Smooth muscle cell (in vitro differentiated cells): ENCODE measurements at regions not wholly inside any gene's neighbourhood (a gene's known extent, or its start where the extent isn't known, plus 50 kb on each side); places are given as distances from the start of the nearest gene placed in this dataset.
A peak's percentile ranks its signal among the peaks of the same experiment; 100 is the strongest.

ENCODE experiments used
- DNase-seq: peaks from one replicate; lab custom pipeline; 2025; ENCODE audit not compliant: unreplicated experiment; lab: John Stamatoyannopoulos, UW
- H2AFZ ChIP-seq: fragments of 200-600 bp; sonication (generic); 2 replicates; pipeline ENCODE4 v1.6.0; 2016; ENCODE audit warnings: antibody characterized with exemption, low read depth, mild to moderate bottlenecking
- H3F3A ChIP-seq: fragments of 200-600 bp; sonication (generic); 2 replicates; pipeline ENCODE4 v1.6.0; 2017; ENCODE audit warnings: antibody characterized with exemption, low read depth
- H3K27ac ChIP-seq: fragments of 200-600 bp; sonication (generic); 2 replicates; pipeline ENCODE4 v1.5.1; 2016; ENCODE audit warnings: low read depth, mild to moderate bottlenecking
- H3K27me3 ChIP-seq: fragments of 200-600 bp; sonication (generic); 2 replicates; pipeline ENCODE4 v1.6.1; 2016; ENCODE audit warnings: low read depth, mild to moderate bottlenecking
- H3K36me3 ChIP-seq: fragments of 200-600 bp; sonication (generic); 2 replicates; pipeline ENCODE4 v1.5.1; 2016; ENCODE audit warnings: low read depth
- H3K4me1 ChIP-seq: fragments of 200-600 bp; sonication (generic); 2 replicates; pipeline ENCODE4 v1.5.1; 2016; ENCODE audit warnings: low read depth
- H3K4me2 ChIP-seq: fragments of 200-600 bp; sonication (generic); 2 replicates; pipeline ENCODE4 v1.6.0; 2016; ENCODE audit warnings: mild to moderate bottlenecking
- H3K4me3 ChIP-seq: fragments of 200-600 bp; sonication (generic); 2 replicates; pipeline ENCODE4 v1.5.1; 2016; ENCODE audit warnings: mild to moderate bottlenecking
- H3K79me2 ChIP-seq: fragments of 200-600 bp; sonication (generic); 2 replicates; pipeline ENCODE4 v1.6.0; 2016; ENCODE audit warnings: low read depth, mild to moderate bottlenecking
- H3K9ac ChIP-seq: fragments of 200-600 bp; sonication (generic); 2 replicates; pipeline ENCODE4 v1.6.0; 2016; ENCODE audit warnings: low read depth
- H3K9me3 ChIP-seq: fragments of 200-600 bp; sonication (generic); replicated peaks from 2 replicates; pipeline ENCODE4 v1.5.1; 2016; ENCODE audit warnings: low read depth
- H4K20me1 ChIP-seq: fragments of 200-600 bp; sonication (generic); 2 replicates; pipeline ENCODE4 v1.6.0; 2016; ENCODE audit warnings: low read depth
- WGBS: methylation state at CpG from one replicate; pipeline ENCODE4 v1.1.7; 2016; ENCODE audit warnings: low lambda C conversion rate; 5-methylcytosine and 5-hydroxymethylcytosine counted together
- TF ChIP-seq, protein P1 (sequence below): fragments of 200-600 bp; sonication (generic); IDR thresholded peaks from 2 replicates; pipeline ENCODE4 v1.5.1; 2017; ENCODE audit warnings: borderline replicate concordance, mild to moderate bottlenecking, antibody characterized with exemption; ENCODE audit not compliant: insufficient read depth, poor library complexity, severe bottlenecking

DNA sequence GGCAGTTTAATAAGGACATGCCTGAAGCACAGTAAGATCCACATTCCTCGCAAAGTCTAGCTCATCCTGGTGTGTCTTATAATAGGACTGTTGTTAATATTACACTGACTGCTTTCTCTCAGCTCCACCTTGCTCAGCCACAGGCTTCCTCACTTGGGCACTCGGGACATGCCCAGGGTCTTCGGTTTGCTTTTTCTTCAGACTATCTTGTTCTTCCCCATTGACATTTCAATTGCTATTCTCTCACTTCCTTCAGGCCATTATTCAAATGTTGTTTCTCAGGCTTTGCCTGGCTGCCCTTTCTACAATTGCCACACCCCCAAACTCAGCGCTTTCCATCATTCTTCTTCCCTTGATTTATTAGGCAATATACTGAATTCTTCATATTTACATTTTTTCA is 274.8 kb upstream of the RGS17 start:
- no peak overlapping the region for H3K27ac ChIP-seq
- no peak overlapping the region for H3K4me3 ChIP-seq
- H2AFZ ChIP-seq: no peak overlapping the region
- H3K79me2 ChIP-seq: no peaks in the 10 kb centered on the region
- no peaks in the 10 kb centered on the region for H3K36me3 ChIP-seq
- H3K9me3 ChIP-seq: peaks cover 4% of the 10 kb centered on the region
- 68% methylated on average over 4 of the region's 4 CpGs for WGBS
- DNase-seq: no peak
- H3K4me1 ChIP-seq: peaks cover 3% of the 10 kb centered on the region
- TF ChIP-seq, protein P1, sequence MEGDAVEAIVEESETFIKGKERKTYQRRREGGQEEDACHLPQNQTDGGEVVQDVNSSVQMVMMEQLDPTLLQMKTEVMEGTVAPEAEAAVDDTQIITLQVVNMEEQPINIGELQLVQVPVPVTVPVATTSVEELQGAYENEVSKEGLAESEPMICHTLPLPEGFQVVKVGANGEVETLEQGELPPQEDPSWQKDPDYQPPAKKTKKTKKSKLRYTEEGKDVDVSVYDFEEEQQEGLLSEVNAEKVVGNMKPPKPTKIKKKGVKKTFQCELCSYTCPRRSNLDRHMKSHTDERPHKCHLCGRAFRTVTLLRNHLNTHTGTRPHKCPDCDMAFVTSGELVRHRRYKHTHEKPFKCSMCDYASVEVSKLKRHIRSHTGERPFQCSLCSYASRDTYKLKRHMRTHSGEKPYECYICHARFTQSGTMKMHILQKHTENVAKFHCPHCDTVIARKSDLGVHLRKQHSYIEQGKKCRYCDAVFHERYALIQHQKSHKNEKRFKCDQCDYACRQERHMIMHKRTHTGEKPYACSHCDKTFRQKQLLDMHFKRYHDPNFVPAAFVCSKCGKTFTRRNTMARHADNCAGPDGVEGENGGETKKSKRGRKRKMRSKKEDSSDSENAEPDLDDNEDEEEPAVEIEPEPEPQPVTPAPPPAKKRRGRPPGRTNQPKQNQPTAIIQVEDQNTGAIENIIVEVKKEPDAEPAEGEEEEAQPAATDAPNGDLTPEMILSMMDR: no peak
- no peaks in the 10 kb centered on the region for H3K27me3 ChIP-seq
- no peak overlapping the region for H3K4me2 ChIP-seq
- H4K20me1 ChIP-seq: no peaks in the 10 kb centered on the region
- no peaks in the 10 kb centered on the region for H3F3A ChIP-seq
- H3K9ac ChIP-seq: no peak overlapping the region

DNA sequence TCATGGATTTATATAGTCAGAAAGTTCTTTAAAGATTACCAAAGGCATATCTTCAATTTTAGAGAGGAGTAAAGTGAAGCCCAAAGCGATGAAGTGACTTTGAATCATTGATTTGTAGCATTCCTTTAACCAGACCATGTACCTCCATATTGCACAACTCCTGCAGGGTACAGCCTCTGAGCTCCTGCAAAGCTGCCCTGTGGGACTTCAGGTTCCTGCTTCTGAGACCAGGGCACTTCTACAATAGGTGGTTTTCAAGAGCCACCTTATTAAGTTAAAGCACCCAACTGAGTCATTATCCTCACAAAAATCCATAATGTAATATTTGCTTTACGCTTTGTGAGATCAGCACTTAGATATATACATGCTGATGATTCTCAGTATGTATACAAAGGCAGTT is 270.7 kb upstream of the RGS17 start:
- no peaks in the 10 kb centered on the region for H3K79me2 ChIP-seq
- no peak overlapping the region for H3K4me3 ChIP-seq
- H3K4me2 ChIP-seq: no peak overlapping the region
- H3K36me3 ChIP-seq: no peaks in the 10 kb centered on the region
- peaks cover 3% of the 10 kb centered on the region for H3K4me1 ChIP-seq
- TF ChIP-seq, protein P1: no peak
- 76% methylated on average over 2 of the region's 2 CpGs for WGBS
- H3K27ac ChIP-seq: no peak overlapping the region
- H4K20me1 ChIP-seq: no peaks in the 10 kb centered on the region
- no peak for DNase-seq
- no peaks in the 10 kb centered on the region for H3F3A ChIP-seq
- H3K27me3 ChIP-seq: no peaks in the 10 kb centered on the region
- no peak overlapping the region for H3K9ac ChIP-seq
- no peak overlapping the region for H2AFZ ChIP-seq
- H3K9me3 ChIP-seq: no peaks in the 10 kb centered on the region

DNA sequence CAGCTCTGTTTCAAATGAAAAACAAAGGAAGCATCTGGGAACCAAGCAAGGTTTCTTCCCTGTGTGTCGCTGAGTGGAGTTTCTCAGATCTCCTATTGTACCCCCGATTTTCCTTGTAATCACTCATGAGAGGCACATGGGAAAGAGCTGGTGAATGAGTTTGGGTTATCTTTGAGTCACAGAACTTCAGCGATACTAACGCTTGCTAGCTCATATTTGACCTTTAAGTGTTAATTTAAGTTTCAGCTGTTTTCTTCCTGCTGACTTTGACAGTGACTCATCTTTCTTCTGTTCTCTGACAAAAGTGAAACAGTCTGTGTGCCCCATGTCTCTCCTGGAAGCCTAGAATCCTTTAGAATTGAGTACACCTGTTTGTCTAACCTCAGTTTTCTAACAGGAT is 261.1 kb upstream of the RGS17 start:
- DNase-seq: no peak
- 55% methylated on average over 4 of the region's 4 CpGs for WGBS
- no peak overlapping the region for H3K27ac ChIP-seq
- H3K4me2 ChIP-seq: peak overlapping the region; percentile 20
- peak overlapping the region; percentile 5 for H2AFZ ChIP-seq
- no peak overlapping the region for H3K4me3 ChIP-seq
- H3F3A ChIP-seq: no peaks in the 10 kb centered on the region
- H3K4me1 ChIP-seq: no peaks in the 10 kb centered on the region
- H3K9me3 ChIP-seq: no peaks in the 10 kb centered on the region
- H3K79me2 ChIP-seq: no peaks in the 10 kb centered on the region
- H4K20me1 ChIP-seq: no peaks in the 10 kb centered on the region
- H3K27me3 ChIP-seq: no peaks in the 10 kb centered on the region
- TF ChIP-seq, protein P1: no peak
- no peaks in the 10 kb centered on the region for H3K36me3 ChIP-seq
- no peak overlapping the region for H3K9ac ChIP-seq

DNA sequence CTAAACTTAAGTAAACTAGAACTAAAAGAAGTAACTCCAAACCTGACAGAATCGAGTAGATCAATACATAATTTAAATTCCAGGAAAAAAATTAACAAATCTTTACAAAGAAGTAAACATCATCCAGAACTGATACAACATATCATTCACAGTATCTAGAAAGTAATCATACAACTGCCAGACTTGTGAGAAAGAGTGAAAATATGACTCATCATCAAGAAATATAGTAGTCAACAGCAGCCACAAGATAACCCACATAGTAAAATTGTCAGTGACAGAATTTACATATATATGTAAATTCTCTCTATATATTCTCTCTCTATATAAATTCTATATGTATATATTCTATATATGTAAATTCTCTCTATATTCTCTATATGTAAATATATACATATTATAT is 242.8 kb upstream of the RGS17 start:
- H2AFZ ChIP-seq: peak overlapping the region; percentile 77
- H3K27me3 ChIP-seq: no peaks in the 10 kb centered on the region
- H3K27ac ChIP-seq: no peak overlapping the region
- H3K4me1 ChIP-seq: no peaks in the 10 kb centered on the region
- TF ChIP-seq, protein P1: no peak
- no peak overlapping the region for H3K4me2 ChIP-seq
- H3K9ac ChIP-seq: no peak overlapping the region
- H3F3A ChIP-seq: no peaks in the 10 kb centered on the region
- no peaks in the 10 kb centered on the region for H4K20me1 ChIP-seq
- WGBS: 81% methylated on average over 1 of the region's 1 CpG
- H3K9me3 ChIP-seq: no peaks in the 10 kb centered on the region
- no peak for DNase-seq
- H3K79me2 ChIP-seq: no peaks in the 10 kb centered on the region
- H3K4me3 ChIP-seq: no peak overlapping the region
- H3K36me3 ChIP-seq: no peaks in the 10 kb centered on the region
